Astrocyte (in vitro differentiated cells and primary cell): ENCODE measurements at regions not wholly inside any gene's neighbourhood (a gene's known extent, or its start where the extent isn't known, plus 50 kb on each side); places are given as distances from the start of the nearest gene placed in this dataset.
"Not testable (repeated sequence)": the region's sequence is repeated elsewhere in the genome, so short reads cannot be mapped to it uniquely, and the experiment has no call there.

Source experiments
- DNase-seq: peaks from one replicate; pipeline ENCODE4 v3.0.0-alpha.2; 2010; ENCODE audit warnings: low read depth
- FAIRE-seq: peaks from 2 replicates; lab custom pipeline; 2011; peaks lifted over from hg19 to GRCh38; lab: Jason Lieb, UNC
- H2AFZ ChIP-seq: 2 replicates; pipeline ENCODE4 v1.6.0; 2012; ENCODE audit warnings: low read depth, low read length, inconsistent platforms
- H3K27ac ChIP-seq: 2 replicates; pipeline ENCODE4 v1.5.1; 2011; ENCODE audit warnings: low read depth, low read length, inconsistent platforms
- H3K27me3 ChIP-seq: 2 replicates; pipeline ENCODE4 v1.6.0; 2011; ENCODE audit warnings: low read length, inconsistent platforms; ENCODE audit not compliant: insufficient read depth
- H3K36me3 ChIP-seq: 2 replicates; pipeline ENCODE4 v1.5.1; 2011; ENCODE audit warnings: low read length, inconsistent platforms; ENCODE audit not compliant: insufficient read depth
- H3K4me1 ChIP-seq: 2 replicates; pipeline ENCODE4 v1.5.1; 2011; ENCODE audit warnings: low read length, inconsistent platforms; ENCODE audit not compliant: insufficient read depth
- H3K4me2 ChIP-seq: 2 replicates; pipeline ENCODE4 v1.6.0; 2012; ENCODE audit warnings: low read length, inconsistent platforms
- H3K4me3 ChIP-seq: 2 replicates; pipeline ENCODE4 v1.5.1; 2011; ENCODE audit warnings: low read depth, mild to moderate bottlenecking, low read length, inconsistent platforms; ENCODE audit not compliant: insufficient read depth
- H3K79me2 ChIP-seq: 2 replicates; pipeline ENCODE4 v1.6.0; 2012; ENCODE audit warnings: mild to moderate bottlenecking, low read length, inconsistent platforms; ENCODE audit not compliant: insufficient read depth
- H3K9ac ChIP-seq: 2 replicates; pipeline ENCODE4 v1.6.0; 2012; ENCODE audit warnings: mild to moderate bottlenecking, low read length, inconsistent platforms
- H3K9me3 ChIP-seq: 2 replicates; pipeline ENCODE4 v1.5.1; 2012; ENCODE audit warnings: low read depth, mild to moderate bottlenecking, low read length, inconsistent platforms; ENCODE audit not compliant: insufficient read depth
- H4K20me1 ChIP-seq: 2 replicates; pipeline ENCODE4 v1.6.0; 2012; ENCODE audit warnings: low read length, inconsistent platforms; ENCODE audit not compliant: insufficient read depth
- H3K27ac Mint-ChIP-seq: one replicate; pipeline ENCODE4 v1.8.0; 2021; ENCODE audit warnings: mild to moderate bottlenecking, mixed read lengths; ENCODE audit not compliant: unreplicated experiment
- H3K27me3 Mint-ChIP-seq: one replicate; pipeline ENCODE4 v1.8.0; 2021; ENCODE audit warnings: low read depth, mixed read lengths; ENCODE audit not compliant: unreplicated experiment
- H3K36me3 Mint-ChIP-seq: one replicate; pipeline ENCODE4 v1.8.0; 2021; ENCODE audit warnings: low read depth, mixed read lengths; ENCODE audit not compliant: unreplicated experiment
- H3K4me1 Mint-ChIP-seq: one replicate; pipeline ENCODE4 v1.8.0; 2021; ENCODE audit warnings: low read depth, mixed read lengths; ENCODE audit not compliant: unreplicated experiment
- H3K4me3 Mint-ChIP-seq: one replicate; pipeline ENCODE4 v1.8.0; 2021; ENCODE audit warnings: mild to moderate bottlenecking, moderate library complexity, mixed read lengths; ENCODE audit not compliant: unreplicated experiment
- H3K9me3 Mint-ChIP-seq: one replicate; pipeline ENCODE4 v1.8.0; 2021; ENCODE audit warnings: mild to moderate bottlenecking, mixed read lengths; ENCODE audit not compliant: unreplicated experiment

- peak; percentile 62 for FAIRE-seq
- H3K36me3 Mint-ChIP-seq, H3K9me3 ChIP-seq, H3K4me1 Mint-ChIP-seq, H3K27ac ChIP-seq, DNase-seq, H4K20me1 ChIP-seq, H3K27me3 ChIP-seq, H2AFZ ChIP-seq, H3K36me3 ChIP-seq, H3K4me2 ChIP-seq, H3K4me3 Mint-ChIP-seq, H3K4me1 ChIP-seq, H3K4me3 ChIP-seq, H3K79me2 ChIP-seq, H3K9me3 Mint-ChIP-seq, H3K9ac ChIP-seq, H3K27me3 Mint-ChIP-seq, H3K27ac Mint-ChIP-seq: not testable (repeated sequence)
These were observed 77.8 kb downstream of the LIMS3 start for GRCh38 chr2:109976319-109976718.

GRCh38 chr2:109980754-109981153, 82.3 kb downstream of the LIMS3 start:
- not testable (repeated sequence) for H3K4me3 Mint-ChIP-seq, H4K20me1 ChIP-seq, H3K4me1 ChIP-seq, H3K27me3 ChIP-seq, H3K9ac ChIP-seq, H3K79me2 ChIP-seq, DNase-seq, H3K36me3 Mint-ChIP-seq, H3K27ac ChIP-seq, H3K36me3 ChIP-seq, H3K27me3 Mint-ChIP-seq, H3K4me2 ChIP-seq, H3K9me3 ChIP-seq, H3K4me3 ChIP-seq, H3K27ac Mint-ChIP-seq, H3K9me3 Mint-ChIP-seq, H2AFZ ChIP-seq, H3K4me1 Mint-ChIP-seq
- peak; percentile 95 for FAIRE-seq

GRCh38 chr2:109986389-109987088, 88.1 kb downstream of the LIMS3 start:
- not testable (repeated sequence) for H3K79me2 ChIP-seq, H3K27ac Mint-ChIP-seq, H3K27me3 Mint-ChIP-seq, H3K4me2 ChIP-seq, H3K27me3 ChIP-seq, H3K9me3 Mint-ChIP-seq, H3K4me3 Mint-ChIP-seq, H3K36me3 ChIP-seq, DNase-seq, H3K36me3 Mint-ChIP-seq, H2AFZ ChIP-seq, H3K4me1 ChIP-seq, H3K27ac ChIP-seq, FAIRE-seq, H3K4me3 ChIP-seq, H3K4me1 Mint-ChIP-seq, H3K9me3 ChIP-seq, H4K20me1 ChIP-seq, H3K9ac ChIP-seq

- H3K27ac ChIP-seq, H3K4me2 ChIP-seq, H2AFZ ChIP-seq, H3K27me3 Mint-ChIP-seq, H3K27me3 ChIP-seq, H3K9ac ChIP-seq, H4K20me1 ChIP-seq, H3K4me3 Mint-ChIP-seq, H3K4me3 ChIP-seq, H3K36me3 Mint-ChIP-seq, H3K9me3 ChIP-seq, H3K79me2 ChIP-seq, FAIRE-seq, H3K27ac Mint-ChIP-seq, H3K4me1 Mint-ChIP-seq, H3K4me1 ChIP-seq, H3K9me3 Mint-ChIP-seq, DNase-seq, H3K36me3 ChIP-seq: not testable (repeated sequence)
These were observed 88.6 kb downstream of the LIMS3 start for GRCh38 chr2:109987089-109987420.

GRCh38 chr2:109987458-109988345, 89.2 kb downstream of the LIMS3 start:
- not testable (repeated sequence) for H3K9me3 ChIP-seq, H3K27ac ChIP-seq, H3K4me3 Mint-ChIP-seq, H3K27me3 Mint-ChIP-seq, H3K4me1 ChIP-seq, H3K9me3 Mint-ChIP-seq, H3K27ac Mint-ChIP-seq, H3K4me3 ChIP-seq, H3K27me3 ChIP-seq, H3K4me1 Mint-ChIP-seq, FAIRE-seq, H3K79me2 ChIP-seq, H3K4me2 ChIP-seq, H2AFZ ChIP-seq, H3K36me3 Mint-ChIP-seq, H4K20me1 ChIP-seq, DNase-seq, H3K36me3 ChIP-seq, H3K9ac ChIP-seq

GRCh38 chr2:109999395-109999794, 100.9 kb downstream of the LIMS3 start:
- H3K9me3 Mint-ChIP-seq, H2AFZ ChIP-seq: not testable (repeated sequence)
- FAIRE-seq, result peak; percentile 29

More at GRCh38 chr2:109999395-109999794, 100.9 kb downstream of the LIMS3 start:
- not testable (repeated sequence) for H3K4me1 Mint-ChIP-seq, H4K20me1 ChIP-seq, H3K36me3 ChIP-seq, H3K27me3 Mint-ChIP-seq, H3K27ac Mint-ChIP-seq, DNase-seq, H3K9ac ChIP-seq, H3K4me2 ChIP-seq, H3K79me2 ChIP-seq, H3K4me3 ChIP-seq, H3K4me3 Mint-ChIP-seq, H3K36me3 Mint-ChIP-seq, H3K27me3 ChIP-seq, H3K9me3 ChIP-seq, H3K27ac ChIP-seq, H3K4me1 ChIP-seq
